Neural crest cell (in vitro differentiated cells): ENCODE measurements at regions not wholly inside any gene's neighbourhood (a gene's known extent, or its start where the extent isn't known, plus 50 kb on each side); places are given as distances from the start of the nearest gene placed in this dataset.

ENCODE experiments used
- DNase-seq: peaks from one replicate; pipeline ENCODE4 v3.0.0; 2021; ENCODE audit warnings: low read depth, mixed read lengths, low spot score
- H3K27ac Mint-ChIP-seq: one replicate; pipeline ENCODE4 v1.8.0; 2021; ENCODE audit warnings: mild to moderate bottlenecking, mixed read lengths; ENCODE audit not compliant: unreplicated experiment
- H3K27me3 Mint-ChIP-seq: 2 replicates; pipeline ENCODE4 v1.8.0; 2021; ENCODE audit warnings: low read depth, mild to moderate bottlenecking, mixed read lengths
- H3K36me3 Mint-ChIP-seq: 2 replicates; pipeline ENCODE4 v1.8.0; 2021; ENCODE audit warnings: low read depth, mild to moderate bottlenecking, mixed read lengths
- H3K4me1 Mint-ChIP-seq: 2 replicates; pipeline ENCODE4 v1.8.0; 2021; ENCODE audit warnings: mixed read lengths
- H3K4me3 Mint-ChIP-seq: one replicate; pipeline ENCODE4 v1.8.0; 2021; ENCODE audit warnings: mild to moderate bottlenecking, mixed read lengths
- H3K9me3 Mint-ChIP-seq: 2 replicates; pipeline ENCODE4 v1.8.0; 2021; ENCODE audit warnings: mixed read lengths
- TF ChIP-seq, protein P1 (sequence below): fragments of 200-600 bp; sonication (generic); conservative IDR thresholded peaks from 2 replicates; pipeline ENCODE4 v1.5.0; 2021; ENCODE audit warnings: antibody characterized with exemption, mild to moderate bottlenecking

- no peak overlapping the region for H3K4me3 Mint-ChIP-seq
- no peaks in the 10 kb centered on the region for H3K4me1 Mint-ChIP-seq
- TF ChIP-seq, protein P1, sequence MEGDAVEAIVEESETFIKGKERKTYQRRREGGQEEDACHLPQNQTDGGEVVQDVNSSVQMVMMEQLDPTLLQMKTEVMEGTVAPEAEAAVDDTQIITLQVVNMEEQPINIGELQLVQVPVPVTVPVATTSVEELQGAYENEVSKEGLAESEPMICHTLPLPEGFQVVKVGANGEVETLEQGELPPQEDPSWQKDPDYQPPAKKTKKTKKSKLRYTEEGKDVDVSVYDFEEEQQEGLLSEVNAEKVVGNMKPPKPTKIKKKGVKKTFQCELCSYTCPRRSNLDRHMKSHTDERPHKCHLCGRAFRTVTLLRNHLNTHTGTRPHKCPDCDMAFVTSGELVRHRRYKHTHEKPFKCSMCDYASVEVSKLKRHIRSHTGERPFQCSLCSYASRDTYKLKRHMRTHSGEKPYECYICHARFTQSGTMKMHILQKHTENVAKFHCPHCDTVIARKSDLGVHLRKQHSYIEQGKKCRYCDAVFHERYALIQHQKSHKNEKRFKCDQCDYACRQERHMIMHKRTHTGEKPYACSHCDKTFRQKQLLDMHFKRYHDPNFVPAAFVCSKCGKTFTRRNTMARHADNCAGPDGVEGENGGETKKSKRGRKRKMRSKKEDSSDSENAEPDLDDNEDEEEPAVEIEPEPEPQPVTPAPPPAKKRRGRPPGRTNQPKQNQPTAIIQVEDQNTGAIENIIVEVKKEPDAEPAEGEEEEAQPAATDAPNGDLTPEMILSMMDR = no peak
- H3K27ac Mint-ChIP-seq = no peak overlapping the region
- H3K27me3 Mint-ChIP-seq = no peaks in the 10 kb centered on the region
- no peaks in the 10 kb centered on the region for H3K36me3 Mint-ChIP-seq
- peaks cover 16% of the 10 kb centered on the region for H3K9me3 Mint-ChIP-seq
- no peak for DNase-seq
These were observed 1450.4 kb upstream of the CDH9 start for GRCh38 chr5:28488752-28489151.

DNA sequence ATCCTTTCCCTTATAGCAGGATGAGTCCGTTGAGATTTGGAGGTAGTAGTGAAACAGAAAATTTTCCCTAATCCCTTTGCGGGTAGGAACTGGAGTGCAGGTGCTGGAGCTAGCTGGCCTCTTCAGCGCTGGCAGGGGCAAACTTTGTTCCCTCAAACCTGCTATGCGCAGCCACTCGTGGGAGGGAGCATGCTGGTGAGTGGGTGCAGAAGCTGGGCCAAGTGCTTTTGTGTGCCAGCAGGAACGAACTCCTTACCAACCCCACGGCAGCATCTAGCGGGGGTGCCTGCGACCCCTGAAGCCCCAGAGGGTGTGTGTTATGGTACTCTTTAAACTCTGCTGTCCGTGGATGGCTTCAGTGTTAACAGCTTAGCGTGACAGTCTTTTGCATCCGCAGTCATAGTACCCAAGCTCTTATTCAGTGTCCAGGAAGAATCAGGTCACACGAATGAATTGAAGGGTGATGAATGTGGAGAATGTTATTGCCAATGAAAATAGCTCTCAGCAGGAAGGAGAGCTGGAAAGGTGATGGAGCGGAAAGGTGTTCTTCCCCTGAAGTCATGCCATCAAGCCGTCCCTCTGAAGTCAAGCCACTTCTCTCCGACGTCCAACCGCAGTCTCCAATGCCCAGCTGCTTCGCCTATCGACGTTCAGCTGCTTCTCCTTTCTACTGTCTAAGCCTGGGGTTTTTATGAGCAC lies 1445.1 kb upstream of the CDH9 start:
- H3K9me3 Mint-ChIP-seq = peaks cover 5% of the 10 kb centered on the region
- no peaks in the 10 kb centered on the region for H3K27me3 Mint-ChIP-seq
- no peaks in the 10 kb centered on the region for H3K36me3 Mint-ChIP-seq
- H3K27ac Mint-ChIP-seq = no peak overlapping the region
- no peaks in the 10 kb centered on the region for H3K4me1 Mint-ChIP-seq
- no peak overlapping the region for H3K4me3 Mint-ChIP-seq
- no peak for DNase-seq
- TF ChIP-seq, protein P1 = no peak

DNA sequence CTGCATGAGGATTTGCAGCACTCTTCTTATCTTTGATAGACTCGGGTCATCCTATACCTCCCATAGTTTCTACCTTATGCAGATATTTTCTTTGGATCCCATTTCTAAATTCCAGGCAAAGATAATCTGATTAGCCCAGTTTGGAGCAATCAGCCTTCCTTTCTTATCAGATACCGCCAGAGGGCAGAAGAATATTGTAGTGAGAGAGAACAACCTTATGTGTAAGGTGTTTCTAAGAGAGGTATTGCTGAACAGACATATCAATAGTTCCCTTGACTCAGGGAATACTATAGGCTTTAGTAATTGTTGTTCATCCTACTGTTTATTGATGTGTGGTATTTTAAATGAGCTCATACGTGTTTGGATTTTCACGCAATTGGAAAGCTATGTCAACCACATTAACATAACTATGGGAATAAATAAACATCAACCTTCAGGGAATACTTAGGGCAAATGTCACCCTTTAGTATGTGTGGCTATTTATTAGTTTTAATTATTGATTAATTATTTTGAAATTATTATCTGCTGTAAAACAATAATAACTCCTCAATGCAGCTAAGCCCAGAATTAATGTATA lies 1435.2 kb upstream of the CDH9 start:
- TF ChIP-seq, protein P1 = peak; percentile 60
- no peak for DNase-seq
- no peak overlapping the region for H3K27ac Mint-ChIP-seq
- no peaks in the 10 kb centered on the region for H3K4me1 Mint-ChIP-seq
- H3K4me3 Mint-ChIP-seq = no peak overlapping the region
- H3K9me3 Mint-ChIP-seq = no peaks in the 10 kb centered on the region
- H3K27me3 Mint-ChIP-seq = no peaks in the 10 kb centered on the region
- H3K36me3 Mint-ChIP-seq = no peaks in the 10 kb centered on the region

- H3K36me3 Mint-ChIP-seq = no peaks in the 10 kb centered on the region
- no peak overlapping the region for H3K4me3 Mint-ChIP-seq
- H3K9me3 Mint-ChIP-seq = peaks cover 4% of the 10 kb centered on the region
- H3K27ac Mint-ChIP-seq = no peak overlapping the region
- DNase-seq = no peak
- TF ChIP-seq, protein P1 = no peak
- no peaks in the 10 kb centered on the region for H3K4me1 Mint-ChIP-seq
- H3K27me3 Mint-ChIP-seq = no peaks in the 10 kb centered on the region
These were observed 1429.8 kb upstream of the CDH9 start for GRCh38 chr5:28468166-28468565.

DNA sequence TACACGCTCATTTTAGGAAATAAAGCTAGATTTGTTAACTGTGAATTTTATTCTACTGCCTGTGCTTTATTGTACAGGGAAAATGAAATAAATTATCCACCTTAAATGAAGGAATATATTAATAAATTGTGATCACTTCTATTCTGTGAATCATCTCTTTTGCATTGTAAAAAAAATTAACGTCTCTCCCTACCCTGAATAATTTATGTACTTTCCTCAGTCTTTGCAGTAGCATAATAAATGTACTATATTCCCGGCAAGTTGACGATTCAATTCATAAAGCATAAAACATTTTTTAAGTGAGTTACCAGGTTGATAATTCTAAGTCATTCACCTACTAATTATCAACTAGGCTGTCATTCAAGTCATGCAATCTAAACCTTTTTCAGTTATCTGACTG lies 1425.3 kb upstream of the CDH9 start:
- Mint-ChIP-seq H3K27me3 (no peaks in the 10 kb centered on the region), H3K36me3 (no peaks in the 10 kb centered on the region), H3K27ac (no peak overlapping the region), H3K4me1 (no peaks in the 10 kb centered on the region), H3K4me3 (no peak overlapping the region), H3K9me3 (peaks cover 4% of the 10 kb centered on the region)
- DNase-seq = no peak
- TF ChIP-seq, protein P1 = no peak
